ENCODE measurements at regions not wholly inside any gene's neighbourhood (a gene's known extent, or its start where the extent isn't known, plus 50 kb on each side); places are given as distances from the start of the nearest gene placed in this dataset.

GRCh38 chr12:61667676-61668075 lies 592.5 kb upstream of the USP15 start:
- TF ChIP-seq EZH2 (IDR thresholded peaks at IDR 0.05; ENCODE audit: low read depth) (no peak), CTCF (conservative IDR thresholded peaks at IDR 0.05) (no peak)
